Osteocyte (in vitro differentiated cells): ENCODE measurements at regions not wholly inside any gene's neighbourhood (a gene's known extent, or its start where the extent isn't known, plus 50 kb on each side); places are given as distances from the start of the nearest gene placed in this dataset.

ENCODE experiments used
- DNase-seq: peaks from one replicate; pipeline ENCODE4 v3.0.0; 2021; ENCODE audit warnings: mixed read lengths; ENCODE audit not compliant: unreplicated experiment; ENCODE audit errors: extremely low spot score
- H3K27ac Mint-ChIP-seq: one replicate; pipeline ENCODE4 v1.8.0; 2021; ENCODE audit warnings: mild to moderate bottlenecking, mixed read lengths; ENCODE audit not compliant: unreplicated experiment
- H3K27me3 Mint-ChIP-seq: one replicate; pipeline ENCODE4 v1.8.0; 2021; ENCODE audit warnings: mixed read lengths; ENCODE audit not compliant: unreplicated experiment
- H3K36me3 Mint-ChIP-seq: one replicate; pipeline ENCODE4 v1.8.0; 2021; ENCODE audit warnings: mixed read lengths; ENCODE audit not compliant: unreplicated experiment
- H3K4me1 Mint-ChIP-seq: one replicate; pipeline ENCODE4 v1.8.0; 2021; ENCODE audit warnings: mixed read lengths; ENCODE audit not compliant: unreplicated experiment
- H3K4me3 Mint-ChIP-seq: one replicate; pipeline ENCODE4 v1.8.0; 2021; ENCODE audit warnings: mild to moderate bottlenecking, moderate library complexity, mixed read lengths; ENCODE audit not compliant: unreplicated experiment
- H3K9me3 Mint-ChIP-seq: one replicate; pipeline ENCODE4 v1.8.0; 2021; ENCODE audit warnings: mixed read lengths; ENCODE audit not compliant: unreplicated experiment
- TF ChIP-seq, protein P1 (sequence below): fragments of 200-600 bp; sonication (generic); IDR thresholded peaks from 2 replicates; pipeline ENCODE4 v1.5.0; 2021; ENCODE audit warnings: antibody characterized with exemption, mild to moderate bottlenecking, moderate library complexity

DNA sequence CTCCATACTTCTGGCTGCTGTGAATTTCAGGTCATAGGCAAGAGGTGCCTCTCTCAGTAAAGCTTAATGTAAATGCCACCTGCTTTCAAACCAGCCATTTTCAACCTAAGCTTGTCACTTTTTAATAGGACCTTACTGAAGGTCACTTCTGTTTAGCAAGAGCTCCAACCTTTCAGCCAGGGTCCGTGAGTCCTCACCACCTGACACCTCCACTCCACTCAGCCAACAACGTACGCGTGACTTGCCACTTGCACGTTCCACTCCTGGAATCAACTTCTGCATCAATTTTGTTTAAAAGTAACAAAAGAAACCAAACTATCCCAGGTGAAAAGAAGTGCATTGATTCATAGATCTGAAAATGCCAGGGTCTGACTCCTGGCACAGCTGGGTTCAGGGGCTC lies 114.4 kb downstream of the TRIM29 start:
- DNase-seq: no peak
- Mint-ChIP-seq H3K27me3 (no peaks in the 10 kb centered on the region), H3K9me3 (no peaks in the 10 kb centered on the region), H3K4me1 (no peaks in the 10 kb centered on the region), H3K4me3 (no peak overlapping the region), H3K36me3 (no peaks in the 10 kb centered on the region), H3K27ac (no peak overlapping the region)
- TF ChIP-seq, protein P1, sequence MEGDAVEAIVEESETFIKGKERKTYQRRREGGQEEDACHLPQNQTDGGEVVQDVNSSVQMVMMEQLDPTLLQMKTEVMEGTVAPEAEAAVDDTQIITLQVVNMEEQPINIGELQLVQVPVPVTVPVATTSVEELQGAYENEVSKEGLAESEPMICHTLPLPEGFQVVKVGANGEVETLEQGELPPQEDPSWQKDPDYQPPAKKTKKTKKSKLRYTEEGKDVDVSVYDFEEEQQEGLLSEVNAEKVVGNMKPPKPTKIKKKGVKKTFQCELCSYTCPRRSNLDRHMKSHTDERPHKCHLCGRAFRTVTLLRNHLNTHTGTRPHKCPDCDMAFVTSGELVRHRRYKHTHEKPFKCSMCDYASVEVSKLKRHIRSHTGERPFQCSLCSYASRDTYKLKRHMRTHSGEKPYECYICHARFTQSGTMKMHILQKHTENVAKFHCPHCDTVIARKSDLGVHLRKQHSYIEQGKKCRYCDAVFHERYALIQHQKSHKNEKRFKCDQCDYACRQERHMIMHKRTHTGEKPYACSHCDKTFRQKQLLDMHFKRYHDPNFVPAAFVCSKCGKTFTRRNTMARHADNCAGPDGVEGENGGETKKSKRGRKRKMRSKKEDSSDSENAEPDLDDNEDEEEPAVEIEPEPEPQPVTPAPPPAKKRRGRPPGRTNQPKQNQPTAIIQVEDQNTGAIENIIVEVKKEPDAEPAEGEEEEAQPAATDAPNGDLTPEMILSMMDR: no peak

DNA sequence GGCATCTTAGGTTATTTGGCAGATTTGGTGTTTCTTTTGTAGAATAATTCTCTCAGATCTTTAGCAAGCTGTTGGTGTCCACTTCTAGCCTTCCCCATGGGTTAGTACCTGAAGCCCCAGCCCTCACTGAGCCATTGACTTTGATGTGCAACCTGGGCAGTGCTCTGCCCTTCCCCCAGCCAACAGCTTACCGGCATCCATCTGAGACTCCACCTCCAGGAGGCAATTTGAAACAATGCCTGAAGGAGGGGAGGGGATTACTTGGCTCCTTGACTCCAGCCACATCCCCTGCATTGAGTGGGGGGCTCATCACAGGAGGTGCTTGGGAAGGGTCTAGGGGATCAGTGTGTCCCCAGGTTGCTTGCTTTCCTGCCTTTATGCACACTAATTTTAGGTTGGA lies 114.8 kb downstream of the TRIM29 start:
- H3K27ac Mint-ChIP-seq: no peak overlapping the region
- TF ChIP-seq, protein P1: no peak
- no peaks in the 10 kb centered on the region for H3K9me3 Mint-ChIP-seq
- H3K27me3 Mint-ChIP-seq: no peaks in the 10 kb centered on the region
- DNase-seq: no peak
- no peak overlapping the region for H3K4me3 Mint-ChIP-seq
- no peaks in the 10 kb centered on the region for H3K4me1 Mint-ChIP-seq
- H3K36me3 Mint-ChIP-seq: no peaks in the 10 kb centered on the region

DNA sequence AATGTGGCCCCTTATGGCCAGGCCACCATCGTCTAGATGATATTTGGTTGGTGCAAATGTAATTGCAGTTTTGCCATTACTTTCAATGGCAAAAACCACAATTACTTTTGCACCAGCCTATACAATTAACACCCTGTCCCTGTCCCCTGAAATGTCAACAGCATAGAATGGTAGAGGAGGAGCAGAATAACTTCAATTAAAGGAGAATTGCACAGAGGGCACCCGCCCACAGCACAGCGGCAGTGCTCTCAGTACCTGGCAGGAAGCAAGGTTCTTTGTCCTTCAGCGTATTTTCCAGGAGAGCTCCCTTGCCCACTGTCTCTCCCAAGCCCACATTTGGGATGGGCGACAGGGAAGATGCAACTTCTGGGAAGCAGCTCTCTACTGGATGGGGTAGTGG lies 115.3 kb downstream of the TRIM29 start:
- H3K36me3 Mint-ChIP-seq: no peaks in the 10 kb centered on the region
- H3K27me3 Mint-ChIP-seq: no peaks in the 10 kb centered on the region
- no peaks in the 10 kb centered on the region for H3K4me1 Mint-ChIP-seq
- H3K9me3 Mint-ChIP-seq: no peaks in the 10 kb centered on the region
- H3K4me3 Mint-ChIP-seq: no peak overlapping the region
- DNase-seq: no peak
- TF ChIP-seq, protein P1: no peak
- H3K27ac Mint-ChIP-seq: no peak overlapping the region

DNA sequence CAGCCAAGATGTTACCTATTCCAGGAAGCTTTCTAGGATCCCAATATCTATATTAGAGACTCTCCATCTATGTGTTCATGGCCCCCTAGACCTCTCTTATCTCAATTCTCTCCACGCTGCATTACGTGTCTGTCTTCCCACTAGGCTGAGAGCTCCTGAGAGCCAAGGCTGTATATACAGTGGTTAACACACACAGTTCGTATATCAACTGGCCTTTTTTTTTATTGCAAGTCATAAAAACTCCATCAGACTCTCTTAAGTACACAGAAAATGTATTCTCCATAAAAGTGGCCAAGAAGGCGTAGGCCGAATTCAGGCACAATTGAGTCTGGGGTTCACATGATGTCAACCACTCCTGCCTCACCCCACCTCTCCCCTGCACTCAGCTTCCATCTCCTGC lies 115.9 kb downstream of the TRIM29 start:
- no peak overlapping the region for H3K27ac Mint-ChIP-seq
- no peak overlapping the region for H3K4me3 Mint-ChIP-seq
- TF ChIP-seq, protein P1: no peak
- no peaks in the 10 kb centered on the region for H3K27me3 Mint-ChIP-seq
- H3K36me3 Mint-ChIP-seq: no peaks in the 10 kb centered on the region
- H3K4me1 Mint-ChIP-seq: no peaks in the 10 kb centered on the region
- DNase-seq: no peak
- H3K9me3 Mint-ChIP-seq: no peaks in the 10 kb centered on the region

DNA sequence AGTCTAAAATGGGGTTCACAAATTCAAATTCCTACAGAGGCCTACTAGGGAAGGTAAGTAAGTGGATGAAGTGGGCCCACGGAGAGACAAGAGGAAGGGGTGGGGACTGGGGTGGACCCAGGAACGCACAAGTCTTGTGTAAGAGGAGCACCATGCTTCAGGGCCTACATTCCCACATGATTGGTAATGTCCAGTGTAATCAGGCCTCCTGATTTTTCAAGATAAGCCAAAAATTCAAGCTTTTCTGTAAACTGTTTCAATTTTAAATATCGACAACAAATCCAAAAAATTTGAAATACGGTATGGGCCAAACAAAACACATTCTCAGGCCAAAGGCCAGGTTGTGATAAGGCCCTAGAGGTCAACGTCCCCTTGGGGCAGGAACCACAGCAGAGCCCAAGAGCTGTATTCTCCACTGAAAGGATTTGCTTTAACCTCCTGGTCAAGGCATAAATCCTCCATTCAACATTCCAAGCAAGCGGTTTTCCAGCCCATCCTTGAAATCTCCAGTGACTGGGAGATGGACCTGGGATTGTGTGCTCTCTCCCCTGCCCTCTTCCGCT lies 116.4 kb downstream of the TRIM29 start:
- no peaks in the 10 kb centered on the region for H3K4me1 Mint-ChIP-seq
- TF ChIP-seq, protein P1: no peak
- DNase-seq: no peak
- H3K9me3 Mint-ChIP-seq: no peaks in the 10 kb centered on the region
- peaks cover 4% of the 10 kb centered on the region for H3K27me3 Mint-ChIP-seq
- no peak overlapping the region for H3K4me3 Mint-ChIP-seq
- H3K36me3 Mint-ChIP-seq: no peaks in the 10 kb centered on the region
- H3K27ac Mint-ChIP-seq: no peak overlapping the region
